Upper lobe of left lung (tissue), 4 donors: ENCODE measurements at regions not wholly inside any gene's neighbourhood (a gene's known extent, or its start where the extent isn't known, plus 50 kb on each side); places are given as distances from the start of the nearest gene placed in this dataset.

Experiments
- EP300 ChIP-seq, 4 donors: sonication (generic); formaldehyde crosslinking; IDR thresholded peaks; one replicate each; pipeline ENCODE4 v1.5.1; 2017; ENCODE audit warnings: antibody characterized with exemption in 4 of 4, control low read depth in 2 of 4
- POLR2A ChIP-seq, 4 donors: fragments of 450-650 bp; IDR thresholded peaks; one replicate each; pipeline ENCODE4 v1.5.1; 2016 to 2017; ENCODE audit warnings: antibody characterized with exemption in 4 of 4, mild to moderate bottlenecking in 2 of 4
- POLR2AphosphoS5 ChIP-seq, 2 donors: sonication (generic); formaldehyde crosslinking; IDR thresholded peaks; one replicate each; pipeline ENCODE4 v1.5.1; 2017; ENCODE audit warnings: antibody characterized with exemption in 2 of 2
- TF ChIP-seq, protein P1 (sequence below), 6 experiments: fragments of 450-650 bp in 4 of 6; fragments of 200-600 bp in 2 of 6; sonication (generic) in 2 of 6; IDR thresholded peaks; one replicate each; pipeline ENCODE4 v1.5.1; 2016 to 2019; ENCODE audit warnings: antibody characterized with exemption in 6 of 6

DNA sequence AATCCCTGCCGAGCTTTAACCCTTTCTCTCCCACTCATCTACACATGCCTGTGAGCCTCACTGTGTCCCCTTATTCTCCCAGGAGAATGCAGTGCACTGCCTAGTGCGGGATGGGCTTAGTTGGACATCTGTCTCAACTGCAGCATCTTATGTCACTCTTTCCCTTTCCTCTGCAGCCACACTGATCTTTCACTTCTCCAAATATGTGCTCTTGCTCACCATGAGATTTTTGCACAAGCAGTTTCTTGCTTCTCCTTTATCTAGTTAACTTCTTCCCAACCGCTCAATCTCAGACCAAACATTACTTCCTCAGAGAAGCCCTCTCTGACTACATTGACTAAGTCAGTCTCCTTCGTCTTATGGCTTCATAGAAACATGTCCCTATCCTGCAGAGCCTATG, 292.3 kb downstream of the KBTBD8 start:
- TF ChIP-seq EP300 (IDR thresholded peaks at IDR 0.05): no peak
- TF ChIP-seq POLR2A (IDR thresholded peaks at IDR 0.05): no peak
- TF ChIP-seq, protein P1, sequence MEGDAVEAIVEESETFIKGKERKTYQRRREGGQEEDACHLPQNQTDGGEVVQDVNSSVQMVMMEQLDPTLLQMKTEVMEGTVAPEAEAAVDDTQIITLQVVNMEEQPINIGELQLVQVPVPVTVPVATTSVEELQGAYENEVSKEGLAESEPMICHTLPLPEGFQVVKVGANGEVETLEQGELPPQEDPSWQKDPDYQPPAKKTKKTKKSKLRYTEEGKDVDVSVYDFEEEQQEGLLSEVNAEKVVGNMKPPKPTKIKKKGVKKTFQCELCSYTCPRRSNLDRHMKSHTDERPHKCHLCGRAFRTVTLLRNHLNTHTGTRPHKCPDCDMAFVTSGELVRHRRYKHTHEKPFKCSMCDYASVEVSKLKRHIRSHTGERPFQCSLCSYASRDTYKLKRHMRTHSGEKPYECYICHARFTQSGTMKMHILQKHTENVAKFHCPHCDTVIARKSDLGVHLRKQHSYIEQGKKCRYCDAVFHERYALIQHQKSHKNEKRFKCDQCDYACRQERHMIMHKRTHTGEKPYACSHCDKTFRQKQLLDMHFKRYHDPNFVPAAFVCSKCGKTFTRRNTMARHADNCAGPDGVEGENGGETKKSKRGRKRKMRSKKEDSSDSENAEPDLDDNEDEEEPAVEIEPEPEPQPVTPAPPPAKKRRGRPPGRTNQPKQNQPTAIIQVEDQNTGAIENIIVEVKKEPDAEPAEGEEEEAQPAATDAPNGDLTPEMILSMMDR (IDR thresholded peaks at IDR 0.05): no peak
- no peak for TF ChIP-seq POLR2AphosphoS5 (IDR thresholded peaks at IDR 0.05)
